LNCaP clone FGC (cell line): ENCODE measurements at regions not wholly inside any gene's neighbourhood (a gene's known extent, or its start where the extent isn't known, plus 50 kb on each side); places are given as distances from the start of the nearest gene placed in this dataset.
A peak's percentile ranks its signal among the peaks of the same experiment; 100 is the strongest.

Experiments used
- DNase-seq: peaks from one replicate; pipeline ENCODE4 v3.0.0-alpha.2; 2011; ENCODE audit warnings: low read depth
- H3K4me3 ChIP-seq: 2 replicates; pipeline ENCODE4 v1.5.1; 2011; ENCODE audit warnings: mild to moderate bottlenecking, low read depth, low read length, control low read depth
- TF ChIP-seq, protein P1 (sequence below): IDR thresholded peaks from 2 replicates; pipeline ENCODE4 v1.5.1; 2012; ENCODE audit warnings: mild to moderate bottlenecking; ENCODE audit not compliant: control insufficient read depth, insufficient read depth; ENCODE audit errors: extremely low read depth

GRCh38 chr15:95284492-95284891 lies 1046.0 kb upstream of the NR2F2 start:
- no peak overlapping the region for H3K4me3 ChIP-seq
- TF ChIP-seq, protein P1, sequence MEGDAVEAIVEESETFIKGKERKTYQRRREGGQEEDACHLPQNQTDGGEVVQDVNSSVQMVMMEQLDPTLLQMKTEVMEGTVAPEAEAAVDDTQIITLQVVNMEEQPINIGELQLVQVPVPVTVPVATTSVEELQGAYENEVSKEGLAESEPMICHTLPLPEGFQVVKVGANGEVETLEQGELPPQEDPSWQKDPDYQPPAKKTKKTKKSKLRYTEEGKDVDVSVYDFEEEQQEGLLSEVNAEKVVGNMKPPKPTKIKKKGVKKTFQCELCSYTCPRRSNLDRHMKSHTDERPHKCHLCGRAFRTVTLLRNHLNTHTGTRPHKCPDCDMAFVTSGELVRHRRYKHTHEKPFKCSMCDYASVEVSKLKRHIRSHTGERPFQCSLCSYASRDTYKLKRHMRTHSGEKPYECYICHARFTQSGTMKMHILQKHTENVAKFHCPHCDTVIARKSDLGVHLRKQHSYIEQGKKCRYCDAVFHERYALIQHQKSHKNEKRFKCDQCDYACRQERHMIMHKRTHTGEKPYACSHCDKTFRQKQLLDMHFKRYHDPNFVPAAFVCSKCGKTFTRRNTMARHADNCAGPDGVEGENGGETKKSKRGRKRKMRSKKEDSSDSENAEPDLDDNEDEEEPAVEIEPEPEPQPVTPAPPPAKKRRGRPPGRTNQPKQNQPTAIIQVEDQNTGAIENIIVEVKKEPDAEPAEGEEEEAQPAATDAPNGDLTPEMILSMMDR, result no peak
- no peak for DNase-seq

DNA sequence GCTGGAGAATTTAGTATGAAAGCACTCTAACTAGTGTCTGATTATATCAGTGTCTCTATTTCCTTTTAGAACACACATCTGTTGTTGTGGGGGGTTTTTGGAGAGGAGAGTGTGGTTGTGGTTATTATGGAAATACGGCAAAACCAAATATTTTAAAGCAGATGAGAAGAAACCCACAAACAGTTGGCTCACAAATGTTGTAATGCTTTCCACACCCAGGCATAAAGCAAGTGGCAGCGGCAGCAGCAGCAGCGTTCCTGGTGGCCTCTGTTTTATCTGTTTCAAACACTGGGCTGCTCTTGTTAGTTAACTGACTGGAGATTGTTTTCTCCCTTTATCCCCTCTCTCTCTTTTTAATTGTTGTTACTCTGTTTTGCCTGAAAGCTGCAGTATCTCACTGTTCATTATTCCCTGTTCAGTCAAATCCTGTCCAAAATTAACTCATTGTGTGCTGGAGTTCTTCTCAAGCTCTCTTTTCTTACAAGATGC lies 1045.5 kb upstream of the NR2F2 start:
- H3K4me3 ChIP-seq, result no peak overlapping the region

DNA sequence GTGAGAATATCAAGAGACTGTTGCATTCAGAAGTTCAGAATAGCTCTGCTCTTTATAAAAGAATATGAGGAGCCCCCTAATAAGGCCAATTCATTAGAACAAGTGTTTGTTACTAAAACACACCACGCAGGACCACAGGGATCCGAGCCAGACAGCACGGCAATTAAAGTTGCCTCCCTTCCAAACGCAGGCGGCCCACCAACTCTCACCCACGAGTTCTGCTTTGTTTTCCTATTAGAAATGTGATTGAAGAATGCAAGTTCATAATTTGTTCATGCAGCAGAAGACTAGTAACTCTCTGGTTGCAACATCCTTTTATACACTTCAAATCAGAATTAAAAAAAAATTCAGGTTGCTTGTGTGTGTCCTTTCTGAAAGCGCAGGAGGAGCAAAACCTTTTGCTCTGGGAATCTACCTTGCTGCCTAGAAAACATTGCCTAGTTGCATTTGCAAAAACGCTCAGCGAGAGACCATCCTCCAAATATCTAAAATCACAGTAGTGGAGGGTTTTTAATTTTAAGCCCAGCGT lies 1044.1 kb upstream of the NR2F2 start:
- TF ChIP-seq, protein P1, result no peak
- no peak for DNase-seq
- no peak overlapping the region for H3K4me3 ChIP-seq

More for the DNA sequence above, 1045.5 kb upstream of the NR2F2 start:
- TF ChIP-seq, protein P1, result peak; percentile 25; the same call in 1 of the 2 replicates
- no peak for DNase-seq

DNA sequence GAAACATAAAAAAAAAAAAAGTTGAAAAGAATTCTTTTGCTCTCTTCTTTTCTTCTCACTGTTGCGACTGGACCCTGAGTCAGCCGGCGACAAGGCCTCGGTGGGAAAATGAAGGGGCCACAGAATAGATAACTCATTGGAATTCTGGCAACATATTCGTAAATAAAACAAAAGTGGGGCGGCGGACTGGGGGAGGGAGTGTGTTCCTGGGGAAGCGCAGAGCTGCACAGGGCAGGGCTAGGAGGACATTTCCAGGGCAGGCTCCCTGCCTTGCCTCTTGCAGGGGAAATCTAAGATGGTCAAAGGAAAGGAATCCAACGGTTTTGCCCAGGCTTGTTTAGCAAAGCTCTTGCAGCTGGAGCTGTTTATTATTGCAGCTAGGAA lies 1042.8 kb upstream of the NR2F2 start:
- DNase-seq, result no peak
- TF ChIP-seq, protein P1, result no peak
- no peak overlapping the region for H3K4me3 ChIP-seq

DNA sequence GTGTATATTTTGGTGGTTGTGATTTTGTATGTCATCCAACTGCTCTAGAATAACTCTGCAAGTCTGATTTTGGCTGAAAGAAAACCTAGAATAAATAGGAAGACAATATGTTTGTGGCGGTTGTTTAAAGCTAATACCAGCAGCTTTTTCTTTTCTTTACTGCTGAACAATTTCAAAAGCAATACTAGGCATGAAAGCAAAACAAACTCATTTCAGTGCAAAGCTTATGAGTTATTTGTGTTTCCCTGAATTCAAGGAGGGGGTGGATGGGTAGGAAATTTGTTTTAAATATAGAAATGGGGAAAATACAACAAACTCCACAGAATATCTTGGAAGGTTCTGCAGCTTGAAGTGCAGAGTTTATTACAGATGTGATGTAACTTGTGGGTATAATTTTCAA lies 1041.9 kb upstream of the NR2F2 start:
- no peak for DNase-seq
- no peak overlapping the region for H3K4me3 ChIP-seq
- TF ChIP-seq, protein P1, result no peak

DNA sequence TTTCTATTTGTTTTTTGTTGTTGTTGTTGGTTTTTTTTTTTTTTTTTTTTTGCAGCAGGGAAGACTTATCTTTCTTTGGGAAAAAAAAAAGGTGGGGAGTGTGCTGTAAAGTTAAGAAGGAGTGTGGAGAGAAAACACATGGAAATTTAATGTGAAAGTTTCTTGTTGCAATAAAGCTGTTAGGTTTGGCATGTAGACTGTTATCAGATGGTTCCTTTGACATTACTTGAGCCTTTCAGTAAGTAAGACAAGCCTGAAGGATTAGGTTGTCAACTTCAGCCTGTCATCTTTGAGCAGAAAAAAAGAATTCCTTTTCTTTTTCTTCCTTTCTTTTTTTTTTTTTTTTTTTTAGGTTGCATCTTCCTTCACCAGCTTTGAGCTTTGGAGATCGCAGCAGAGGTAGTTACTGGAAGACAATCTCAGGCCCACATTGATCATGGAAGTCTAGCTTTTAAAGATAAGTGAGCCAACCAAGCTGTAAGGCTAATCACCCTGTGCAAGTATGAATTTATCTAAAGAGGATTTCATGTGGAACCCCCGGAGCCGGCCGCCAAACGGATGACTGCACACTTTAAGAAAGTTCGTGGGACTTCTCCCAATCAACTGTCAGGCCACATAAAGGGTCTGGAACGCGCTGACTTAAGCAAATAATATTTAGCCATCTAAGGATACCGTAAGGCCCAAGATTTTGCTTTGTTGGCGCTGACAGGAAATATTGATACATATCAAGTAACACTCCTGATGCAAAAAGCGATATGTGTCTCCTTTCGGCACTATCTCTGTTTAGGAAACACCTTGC lies 1040.1 kb upstream of the NR2F2 start:
- H3K4me3 ChIP-seq, result no peak overlapping the region
- TF ChIP-seq, protein P1, result no peak
- DNase-seq, result no peak
